ENCODE measurements at regions not wholly inside any gene's neighbourhood (a gene's known extent, or its start where the extent isn't known, plus 50 kb on each side); places are given as distances from the start of the nearest gene placed in this dataset.
"Not testable (repeated sequence)": the region's sequence is repeated elsewhere in the genome, so short reads cannot be mapped to it uniquely, and the experiment has no call there.

- H3K27me3 ChIP-seq (ENCODE audit: control insufficient read depth, insufficient read depth, low read length); CTCF ChIA-PET; H3K27ac ChIP-seq (ENCODE audit: low read depth, low read length); H3K4me3 ChIP-seq (ENCODE audit: low read depth, low read length); DNase-seq (ENCODE audit: low read depth, low spot score); POLR2A ChIA-PET; H3K9me3 ChIP-seq (ENCODE audit: control insufficient read depth, insufficient read depth, low read length): not testable (repeated sequence)
Observed at GRCh38 chr7:9919-10318, 182.5 kb upstream of the FAM20C start.

- POLR2A ChIA-PET; DNase-seq (ENCODE audit: low read depth, low spot score); H3K27ac ChIP-seq (ENCODE audit: low read depth, low read length); CTCF ChIA-PET; H3K27me3 ChIP-seq (ENCODE audit: control insufficient read depth, insufficient read depth, low read length); H3K9me3 ChIP-seq (ENCODE audit: control insufficient read depth, insufficient read depth, low read length); H3K4me3 ChIP-seq (ENCODE audit: low read depth, low read length): not testable (repeated sequence)
Observed at GRCh38 chr7:32565-33280, 159.6 kb upstream of the FAM20C start.

GRCh38 chr7:35121-35541 is 157.2 kb upstream of the FAM20C start:
- H3K9me3 ChIP-seq (ENCODE audit: control insufficient read depth, insufficient read depth, low read length); H3K4me3 ChIP-seq (ENCODE audit: low read depth, low read length); H3K27me3 ChIP-seq (ENCODE audit: control insufficient read depth, insufficient read depth, low read length); CTCF ChIA-PET; H3K27ac ChIP-seq (ENCODE audit: low read depth, low read length); POLR2A ChIA-PET; DNase-seq (ENCODE audit: low read depth, low spot score): not testable (repeated sequence)

GRCh38 chr7:36539-36938 is 155.8 kb upstream of the FAM20C start:
- H3K27ac ChIP-seq (ENCODE audit: low read depth, low read length); H3K27me3 ChIP-seq (ENCODE audit: control insufficient read depth, insufficient read depth, low read length); DNase-seq (ENCODE audit: low read depth, low spot score); H3K4me3 ChIP-seq (ENCODE audit: low read depth, low read length); H3K9me3 ChIP-seq (ENCODE audit: control insufficient read depth, insufficient read depth, low read length); POLR2A ChIA-PET; CTCF ChIA-PET: not testable (repeated sequence)

GRCh38 chr7:37656-38055 is 154.7 kb upstream of the FAM20C start:
- H3K27ac ChIP-seq (ENCODE audit: low read depth, low read length); DNase-seq (ENCODE audit: low read depth, low spot score); H3K4me3 ChIP-seq (ENCODE audit: low read depth, low read length); CTCF ChIA-PET; POLR2A ChIA-PET; H3K9me3 ChIP-seq (ENCODE audit: control insufficient read depth, insufficient read depth, low read length): not testable (repeated sequence)
- peaks cover 18% of the 10 kb centered on the region for H3K27me3 ChIP-seq (ENCODE audit: control insufficient read depth, insufficient read depth, low read length)

- H3K27ac ChIP-seq (ENCODE audit: low read depth, low read length); H3K4me3 ChIP-seq (ENCODE audit: low read depth, low read length); POLR2A ChIA-PET; CTCF ChIA-PET; DNase-seq (ENCODE audit: low read depth, low spot score); H3K9me3 ChIP-seq (ENCODE audit: control insufficient read depth, insufficient read depth, low read length): not testable (repeated sequence)
- H3K27me3 ChIP-seq (ENCODE audit: control insufficient read depth, insufficient read depth, low read length) = peaks cover 21% of the 10 kb centered on the region
Observed at GRCh38 chr7:38444-38843, 153.9 kb upstream of the FAM20C start.

- CTCF ChIA-PET; DNase-seq (ENCODE audit: low read depth, low spot score); H3K4me3 ChIP-seq (ENCODE audit: low read depth, low read length); H3K27ac ChIP-seq (ENCODE audit: low read depth, low read length); POLR2A ChIA-PET; H3K9me3 ChIP-seq (ENCODE audit: control insufficient read depth, insufficient read depth, low read length): not testable (repeated sequence)
- H3K27me3 ChIP-seq (ENCODE audit: control insufficient read depth, insufficient read depth, low read length) = peaks cover 35% of the 10 kb centered on the region
Observed at GRCh38 chr7:39984-40740, 152.2 kb upstream of the FAM20C start.

- no peak for TF ChIP-seq CTCF (IDR thresholded peaks at IDR 0.05; ENCODE audit: low read depth, low read length)
- Histone ChIP-seq H3K4me3 (ENCODE audit: low read depth, low read length) (no peak overlapping the region), H3K27ac (ENCODE audit: low read depth, low read length) (no peak overlapping the region), H3K9me3 (ENCODE audit: control insufficient read depth, insufficient read depth, low read length) (no peaks in the 10 kb centered on the region), H3K27me3 (ENCODE audit: control insufficient read depth, insufficient read depth, low read length) (peaks cover 35% of the 10 kb centered on the region)
- POLR2A ChIA-PET = no interaction called here
- CTCF ChIA-PET = no interaction called here
- no peak for DNase-seq (ENCODE audit: low read depth, low spot score)
Observed at GRCh38 chr7:40799-41750, 151.3 kb upstream of the FAM20C start.
